HG03558 (cell line): ENCODE measurements at regions not wholly inside any gene's neighbourhood (a gene's known extent, or its start where the extent isn't known, plus 50 kb on each side); places are given as distances from the start of the nearest gene placed in this dataset.

Source experiments
- ATAC-seq: cut with Tn5 transposase; IDR thresholded peaks from one replicate; pipeline ENCODE4 v1.9.1; 2021; ENCODE audit warnings: moderate number of reproducible peaks; ENCODE audit not compliant: unreplicated experiment; ENCODE audit errors: extremely low read depth

DNA sequence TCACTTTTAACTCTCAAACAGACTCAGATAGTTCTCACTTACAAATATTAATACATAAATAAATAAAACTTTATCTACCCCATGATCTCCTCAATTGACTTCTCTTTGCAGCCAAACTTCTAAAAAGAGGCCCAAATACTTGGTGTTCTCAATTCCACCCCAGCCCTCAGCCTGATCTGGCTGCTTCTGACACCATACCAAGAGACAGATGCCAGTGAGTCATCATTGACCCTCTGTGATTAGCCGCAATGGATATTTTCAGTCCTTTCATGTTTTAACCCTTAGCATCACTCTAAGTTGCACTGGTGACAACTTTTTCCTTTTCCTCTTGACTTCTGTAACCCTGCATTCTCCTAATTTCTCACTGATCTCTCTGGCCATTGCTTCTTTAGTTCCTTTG, 184.1 kb upstream of the ARHGAP20 start:
- ATAC-seq: no peak

DNA sequence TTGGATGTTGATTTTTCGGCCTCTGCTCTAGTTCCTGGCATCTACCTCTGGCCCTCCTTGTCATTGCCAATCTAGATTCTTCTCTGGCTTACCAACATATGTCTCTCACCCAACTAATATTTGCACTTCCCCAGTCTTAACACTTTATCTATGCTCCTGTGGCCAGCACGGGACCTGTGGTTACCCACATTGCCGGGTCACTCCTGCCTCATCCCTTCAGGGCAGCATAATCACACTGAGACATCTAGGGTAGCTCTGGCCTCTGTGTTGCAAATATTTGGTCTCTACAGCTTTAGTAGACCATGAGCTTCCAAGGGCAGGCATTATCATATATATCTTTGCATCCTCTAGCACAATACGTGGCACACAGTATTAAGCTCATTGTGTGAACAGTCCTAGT, 182.0 kb upstream of the ARHGAP20 start:
- no peak for ATAC-seq

DNA sequence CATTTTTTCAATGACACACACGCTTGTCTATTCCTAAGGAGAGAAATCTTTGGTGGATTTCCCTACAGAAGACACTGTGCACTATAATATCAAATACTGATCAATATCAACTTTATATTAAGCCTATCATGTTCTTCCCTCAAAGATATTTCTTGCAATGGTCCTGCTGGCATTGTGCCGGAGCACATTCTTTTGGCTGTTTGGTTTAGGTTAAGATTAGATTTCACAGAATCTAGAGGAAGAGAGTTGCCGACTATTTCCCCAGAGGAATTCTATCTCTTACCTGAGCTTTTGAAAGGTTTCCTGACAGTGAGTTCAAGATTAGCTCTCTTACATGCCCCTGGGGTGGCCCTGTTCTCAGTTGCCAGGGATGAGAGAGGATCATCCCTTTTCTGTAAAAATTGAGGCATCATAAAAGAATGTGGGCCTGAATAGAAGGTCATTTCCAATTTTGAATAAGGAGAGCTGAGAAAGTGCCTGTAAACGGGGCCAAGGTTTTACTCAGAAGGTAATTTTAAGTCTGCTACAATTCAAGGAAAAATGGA, 180.6 kb upstream of the ARHGAP20 start:
- ATAC-seq: no peak

DNA sequence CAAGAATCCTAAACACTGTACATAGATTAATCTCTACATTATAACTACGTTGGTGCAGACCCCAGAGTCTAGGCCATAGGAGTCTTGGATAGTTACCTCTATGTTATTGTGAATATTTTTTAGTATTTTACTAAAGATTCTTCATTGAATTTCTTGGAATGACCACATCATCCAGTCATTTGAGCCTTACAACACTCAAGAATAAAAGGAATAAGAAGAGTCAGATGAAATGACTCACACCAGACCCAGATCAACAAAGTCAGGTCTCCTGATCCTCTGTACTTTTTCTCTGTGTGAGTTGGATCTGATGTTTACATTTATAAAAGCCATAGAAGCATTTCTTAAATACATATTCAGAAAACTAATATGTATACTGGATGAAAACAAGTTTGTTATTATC, 179.2 kb upstream of the ARHGAP20 start:
- ATAC-seq: no peak

DNA sequence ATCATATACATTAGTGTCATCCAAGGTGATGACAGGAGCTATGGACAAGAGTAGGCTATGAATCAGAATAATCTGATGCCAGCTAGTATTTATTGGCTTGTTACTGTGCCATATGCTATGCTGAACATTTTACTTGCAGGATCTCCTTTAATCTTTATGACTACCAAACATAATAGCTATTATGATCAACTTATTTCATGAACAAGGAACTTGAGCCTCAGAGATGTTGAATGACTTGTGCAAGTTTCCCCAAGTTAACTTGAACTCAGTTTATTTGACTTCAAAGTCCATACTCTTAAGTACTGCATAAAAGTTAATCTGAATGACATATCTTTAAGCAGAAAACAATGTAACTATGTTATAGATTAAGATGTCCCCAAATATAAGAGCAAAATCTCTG, 178.8 kb upstream of the ARHGAP20 start:
- ATAC-seq: no peak

DNA sequence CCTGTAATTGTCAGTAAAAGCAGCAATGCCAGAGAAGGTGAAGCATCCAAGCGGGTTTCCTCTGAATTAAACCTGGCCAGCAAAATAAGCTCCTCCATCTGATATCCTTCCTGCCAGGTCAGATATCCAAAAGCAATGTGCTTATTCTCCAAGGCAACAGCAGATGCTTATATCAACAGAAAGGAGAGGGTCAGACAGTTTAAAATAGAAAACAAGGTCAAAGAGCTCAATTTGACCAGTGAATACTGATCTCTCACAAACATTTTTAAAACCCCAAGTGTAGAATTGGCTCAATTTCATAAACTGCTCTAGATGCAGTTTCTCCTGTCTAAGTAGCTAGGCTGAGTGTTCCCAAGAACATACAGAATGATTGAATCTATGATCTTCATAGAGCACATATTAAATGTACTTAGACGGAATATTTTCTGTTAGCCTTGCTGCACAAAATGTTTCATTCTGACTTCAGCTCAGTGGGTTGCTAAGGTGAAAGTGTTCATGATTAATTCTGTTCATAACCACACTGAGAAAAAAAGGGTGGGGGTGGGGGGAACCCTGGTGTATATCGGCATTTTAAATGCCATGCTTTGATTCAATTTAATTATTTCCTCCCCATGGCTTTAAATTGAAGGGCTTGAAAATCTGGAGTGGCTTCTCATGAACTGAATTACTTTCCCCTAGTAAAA, 174.2 kb upstream of the ARHGAP20 start:
- ATAC-seq: no peak

DNA sequence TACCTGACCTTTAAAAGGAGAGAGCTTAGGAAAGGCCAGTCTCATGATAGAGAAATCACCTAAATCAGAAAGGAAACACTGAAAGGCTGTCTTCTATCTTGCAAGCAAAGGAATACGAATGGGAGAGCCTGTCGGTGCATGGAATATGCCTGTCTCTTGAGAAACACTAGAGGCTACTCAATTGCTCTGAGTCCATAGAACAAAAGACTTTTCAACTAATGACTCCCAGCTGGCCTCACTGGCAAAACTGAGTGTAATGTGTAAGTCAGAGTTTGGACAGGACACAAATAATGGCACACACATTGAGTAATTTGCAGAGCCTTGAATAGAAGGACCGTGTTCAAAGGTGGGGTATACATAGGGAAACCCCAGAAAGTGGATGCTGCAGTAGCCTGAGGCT, 171.0 kb upstream of the ARHGAP20 start:
- ATAC-seq: no peak

DNA sequence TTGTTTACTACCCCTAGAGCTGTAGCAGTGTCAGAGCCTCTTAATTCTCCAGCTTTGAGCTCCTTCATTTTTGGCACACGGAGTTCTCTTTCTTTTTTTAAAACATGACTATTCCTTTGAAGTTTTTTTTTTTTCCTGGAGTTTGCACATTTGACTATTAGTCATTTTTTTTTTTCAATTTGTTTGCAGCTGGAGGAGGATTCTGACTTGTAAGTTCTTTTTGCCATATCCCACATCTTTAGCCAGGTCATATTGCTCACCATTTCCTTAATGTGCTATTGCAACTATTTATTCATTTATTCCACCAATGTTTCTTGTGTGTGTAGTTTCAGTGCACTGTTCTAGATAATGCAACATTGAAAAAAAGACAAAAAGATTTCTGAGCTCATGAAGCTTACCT, 166.3 kb upstream of the ARHGAP20 start:
- no peak for ATAC-seq

DNA sequence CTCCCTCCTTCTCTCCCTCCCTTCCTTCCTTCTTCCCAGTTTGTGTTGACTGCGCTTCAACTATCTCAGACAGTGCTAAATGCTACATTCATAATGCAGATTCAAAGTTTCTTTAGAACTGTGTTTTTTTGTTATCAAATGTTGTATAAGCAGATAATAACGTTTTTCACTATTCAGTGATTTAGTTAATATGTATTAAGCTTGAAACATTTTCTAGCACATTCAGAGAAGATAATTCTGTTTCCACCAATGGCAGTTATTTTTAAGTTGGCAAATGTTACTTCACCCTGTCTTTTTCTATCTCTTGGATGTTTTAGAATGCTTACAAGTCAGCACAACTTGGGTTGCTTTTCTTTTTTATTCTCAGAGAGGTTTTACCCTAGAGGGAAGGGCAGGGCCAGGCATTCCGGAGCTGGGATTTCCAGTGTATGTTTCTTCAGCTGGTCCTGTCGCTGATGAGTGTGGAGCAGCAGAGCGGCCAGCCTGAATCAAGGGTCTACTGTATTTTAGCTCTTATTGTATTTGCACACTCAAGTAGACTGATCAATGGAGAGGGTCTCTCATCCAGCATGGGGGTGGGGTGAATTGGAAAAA, 162.3 kb upstream of the ARHGAP20 start:
- ATAC-seq: no peak

DNA sequence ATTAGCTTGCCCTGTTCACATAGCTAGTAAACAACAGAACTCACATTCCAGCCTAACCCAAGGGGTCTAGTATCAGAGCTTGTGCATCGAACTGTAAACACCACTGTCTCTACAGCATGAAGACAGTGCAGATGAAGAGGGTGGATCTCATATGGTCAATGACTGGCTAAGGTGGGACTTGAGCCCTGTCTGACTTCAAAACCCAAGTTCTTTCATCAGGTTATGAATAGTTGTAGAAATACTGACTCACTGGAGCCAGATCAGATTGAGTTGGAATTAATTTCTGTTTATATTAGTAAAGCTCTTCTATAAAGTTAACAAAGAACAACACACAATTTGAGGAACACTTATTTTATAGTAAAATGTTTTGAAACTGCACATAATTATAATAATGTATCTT, 161.7 kb upstream of the ARHGAP20 start:
- no peak for ATAC-seq

DNA sequence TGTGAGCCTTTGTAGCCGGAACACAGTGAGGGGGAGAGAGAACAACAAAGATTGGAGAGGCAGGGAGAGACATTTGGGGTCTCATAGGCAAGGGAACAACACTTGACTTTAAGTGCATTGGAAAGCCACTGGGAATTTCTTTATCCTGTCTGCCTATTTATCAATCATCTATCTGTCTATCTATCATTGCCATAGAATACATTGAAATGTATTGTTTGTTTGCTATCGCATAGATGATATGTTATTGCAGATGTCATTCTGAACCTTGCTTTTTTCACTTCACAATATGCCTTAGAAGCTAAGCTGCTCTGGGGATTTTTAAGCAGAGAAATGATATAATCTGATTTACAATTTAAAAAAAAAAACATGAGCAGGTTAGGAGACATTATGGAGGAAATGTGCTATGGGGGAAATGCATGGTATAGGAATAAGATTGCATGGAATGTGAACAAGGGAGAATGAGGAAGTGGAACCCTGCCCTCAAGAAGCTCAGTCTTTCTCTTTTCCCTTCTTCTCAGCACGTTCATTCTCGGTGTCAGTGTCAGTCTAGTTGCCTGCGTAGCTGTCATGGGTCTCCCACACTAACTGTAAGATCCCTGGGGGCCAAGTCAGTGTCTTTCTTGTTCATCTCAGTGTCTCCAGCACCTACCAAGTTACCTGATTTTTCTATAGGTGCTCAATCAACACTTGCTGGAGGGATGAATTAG, 158.7 kb upstream of the ARHGAP20 start:
- no peak for ATAC-seq

DNA sequence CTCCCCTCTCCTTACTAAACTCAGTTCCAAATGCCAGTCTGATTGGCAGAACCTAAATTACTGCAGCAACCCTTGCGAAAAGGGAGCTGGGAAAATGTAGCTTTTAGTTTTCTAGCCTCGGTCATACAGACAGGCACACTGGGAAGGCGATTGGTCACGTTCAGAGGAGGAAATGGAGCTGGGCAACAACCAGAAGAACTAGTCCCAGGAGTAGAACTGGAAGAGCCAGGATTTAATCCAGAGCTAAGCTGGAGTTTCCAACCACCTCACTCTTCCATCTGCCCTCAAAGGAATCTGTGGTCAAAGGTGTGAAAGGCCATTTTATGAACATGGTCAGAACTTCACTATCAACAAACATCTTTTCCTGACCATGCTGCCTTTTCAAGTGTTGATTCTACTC, 155.7 kb upstream of the ARHGAP20 start:
- ATAC-seq: no peak

DNA sequence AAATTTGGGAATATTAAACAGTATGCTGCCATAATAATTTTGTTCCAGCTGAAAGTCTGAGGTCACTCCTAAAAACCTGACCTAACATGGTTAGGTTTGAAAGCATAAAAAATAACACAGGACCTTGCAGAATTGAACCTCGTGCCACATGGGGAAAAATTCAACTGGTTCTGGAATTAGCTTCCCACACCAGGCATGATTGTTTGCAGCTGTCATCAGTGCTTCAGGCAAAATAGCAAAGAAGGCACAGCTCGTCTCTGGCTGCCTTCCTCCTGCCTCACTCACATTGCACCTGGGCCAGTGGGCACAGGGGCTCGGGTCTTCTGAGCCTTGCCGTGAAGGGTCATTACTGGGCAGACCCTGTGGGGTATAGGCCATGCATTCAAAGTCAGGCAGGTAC, 153.8 kb upstream of the ARHGAP20 start:
- no peak for ATAC-seq

DNA sequence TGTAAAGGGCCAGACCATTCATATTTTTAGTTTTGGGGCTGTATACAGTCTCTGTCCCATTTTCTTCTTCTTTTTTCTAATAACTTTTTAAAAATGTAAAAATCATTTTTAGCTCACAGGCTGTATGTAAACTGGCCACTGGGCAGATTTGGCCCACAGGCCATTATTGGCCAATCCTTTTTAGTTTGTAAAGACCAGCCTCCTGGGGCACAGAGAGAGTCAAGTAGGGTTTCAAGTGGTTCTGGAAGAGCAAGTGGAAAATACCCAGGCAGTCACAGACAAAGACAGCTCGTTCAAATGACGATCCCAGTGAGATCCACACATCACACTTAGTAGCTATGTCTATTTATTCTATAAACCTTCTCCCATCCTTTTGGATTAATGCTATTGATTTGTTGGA, 150.2 kb upstream of the ARHGAP20 start:
- ATAC-seq: no peak

DNA sequence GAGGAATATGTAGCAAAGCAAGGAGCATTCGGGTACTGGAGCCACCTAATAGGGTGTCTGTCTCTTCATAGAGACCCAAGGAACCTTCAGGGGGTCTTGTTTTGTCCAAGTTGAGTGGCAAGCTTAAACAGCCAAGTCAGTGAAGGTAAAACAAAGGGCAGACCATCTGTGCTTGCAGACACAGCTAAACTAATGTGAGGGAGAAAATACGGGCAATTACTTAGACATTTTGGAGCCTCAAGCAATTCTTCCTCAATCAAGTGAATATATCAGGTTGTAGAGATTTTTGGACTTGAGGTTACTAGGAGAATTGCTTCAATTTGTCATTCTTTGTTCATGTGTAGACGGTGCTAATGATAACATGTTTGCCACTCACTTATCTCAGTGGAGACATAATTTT, 148.2 kb upstream of the ARHGAP20 start:
- ATAC-seq: no peak

DNA sequence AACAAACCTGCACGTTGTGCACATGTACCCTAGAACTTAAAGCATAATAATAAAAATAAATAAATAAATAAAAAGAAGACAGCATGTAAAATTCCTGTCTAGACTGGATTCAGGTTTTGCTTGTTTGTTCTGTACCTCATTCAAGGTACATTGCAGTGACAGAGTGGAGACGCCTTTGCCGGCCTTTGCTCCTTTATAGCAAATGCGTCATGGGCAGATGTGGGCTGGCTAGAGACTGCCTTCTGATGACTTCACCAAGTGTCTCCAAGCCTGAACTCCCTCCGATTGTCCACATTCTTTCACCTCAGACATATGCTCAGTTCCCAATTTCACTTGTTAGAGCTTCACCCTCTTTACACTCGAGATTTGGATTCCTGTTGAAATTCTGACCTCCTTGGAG, 147.8 kb upstream of the ARHGAP20 start:
- no peak for ATAC-seq

DNA sequence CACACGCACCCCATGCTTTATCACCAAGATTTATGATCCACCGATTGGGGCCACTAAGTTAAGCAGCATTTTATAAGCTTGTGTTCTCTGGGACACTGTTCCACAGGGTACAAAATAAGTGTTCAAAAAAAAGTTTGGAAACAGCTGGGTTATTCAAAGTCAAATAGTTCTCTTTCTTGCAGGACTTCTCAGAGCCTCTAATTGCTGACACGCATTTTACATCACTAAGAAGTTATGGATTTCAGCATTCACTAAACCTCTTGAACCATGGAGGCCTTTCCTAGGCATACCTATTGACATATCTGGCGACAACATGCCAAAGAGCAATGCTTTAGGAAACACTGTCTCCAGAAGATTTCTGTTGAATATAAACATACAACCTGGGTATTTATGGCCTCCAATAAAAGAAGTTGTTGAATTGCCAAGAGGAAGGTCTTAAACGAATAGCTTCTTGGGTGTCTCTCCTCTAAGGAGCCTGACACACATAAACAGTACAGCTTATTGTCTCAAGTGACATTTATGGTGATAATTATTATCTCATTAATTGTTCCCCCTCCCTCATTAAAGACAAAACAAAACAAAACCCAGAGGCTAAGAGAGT, 147.1 kb upstream of the ARHGAP20 start:
- no peak for ATAC-seq

DNA sequence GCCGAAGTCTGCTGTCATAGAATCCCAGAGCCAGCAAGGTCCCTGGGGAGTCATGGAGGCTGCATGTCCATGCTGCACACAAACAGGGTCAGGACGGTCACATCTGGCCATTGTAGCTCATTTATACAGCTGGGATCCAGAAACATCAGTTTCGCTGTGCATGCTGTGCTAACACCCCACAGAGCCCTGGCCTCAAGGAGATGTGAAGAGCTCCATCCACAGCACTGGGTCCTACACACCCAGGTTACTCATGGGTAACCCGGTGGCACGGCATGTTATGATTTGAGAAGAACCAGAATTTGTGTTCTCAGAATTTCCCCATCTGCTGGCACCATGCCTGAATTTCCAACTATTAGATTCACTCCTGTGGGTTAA, 146.3 kb upstream of the ARHGAP20 start:
- ATAC-seq: no peak

DNA sequence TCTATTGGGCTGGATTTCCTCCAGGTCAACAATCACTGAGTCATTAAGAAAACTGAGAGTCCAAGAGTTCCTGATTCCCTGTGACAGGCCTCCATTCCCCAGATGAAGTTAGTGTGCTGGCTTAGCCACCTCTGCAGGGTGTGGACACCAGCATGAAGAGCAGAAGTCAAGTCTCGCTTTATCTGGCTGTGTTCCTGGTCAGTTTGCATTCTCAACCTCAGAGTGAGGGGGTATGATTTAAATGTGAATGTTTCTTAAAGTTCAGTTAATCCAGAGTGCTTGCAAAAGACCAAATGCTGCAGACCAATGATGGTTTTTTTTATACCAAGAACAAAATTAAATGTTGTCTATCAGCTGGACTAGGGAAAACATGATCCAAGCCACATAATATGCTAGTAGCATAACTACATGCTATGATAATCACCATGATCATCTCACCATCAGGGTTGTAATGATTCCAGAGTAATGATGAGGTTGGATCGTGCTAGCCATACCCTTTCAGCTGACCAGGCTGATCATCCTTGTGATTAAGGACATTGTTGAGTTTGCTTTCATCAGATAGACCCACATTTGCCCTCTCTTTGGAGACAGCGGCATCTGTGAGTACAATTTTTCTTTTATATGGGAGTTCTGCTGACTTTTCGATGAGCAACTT, 145.8 kb upstream of the ARHGAP20 start:
- no peak for ATAC-seq

DNA sequence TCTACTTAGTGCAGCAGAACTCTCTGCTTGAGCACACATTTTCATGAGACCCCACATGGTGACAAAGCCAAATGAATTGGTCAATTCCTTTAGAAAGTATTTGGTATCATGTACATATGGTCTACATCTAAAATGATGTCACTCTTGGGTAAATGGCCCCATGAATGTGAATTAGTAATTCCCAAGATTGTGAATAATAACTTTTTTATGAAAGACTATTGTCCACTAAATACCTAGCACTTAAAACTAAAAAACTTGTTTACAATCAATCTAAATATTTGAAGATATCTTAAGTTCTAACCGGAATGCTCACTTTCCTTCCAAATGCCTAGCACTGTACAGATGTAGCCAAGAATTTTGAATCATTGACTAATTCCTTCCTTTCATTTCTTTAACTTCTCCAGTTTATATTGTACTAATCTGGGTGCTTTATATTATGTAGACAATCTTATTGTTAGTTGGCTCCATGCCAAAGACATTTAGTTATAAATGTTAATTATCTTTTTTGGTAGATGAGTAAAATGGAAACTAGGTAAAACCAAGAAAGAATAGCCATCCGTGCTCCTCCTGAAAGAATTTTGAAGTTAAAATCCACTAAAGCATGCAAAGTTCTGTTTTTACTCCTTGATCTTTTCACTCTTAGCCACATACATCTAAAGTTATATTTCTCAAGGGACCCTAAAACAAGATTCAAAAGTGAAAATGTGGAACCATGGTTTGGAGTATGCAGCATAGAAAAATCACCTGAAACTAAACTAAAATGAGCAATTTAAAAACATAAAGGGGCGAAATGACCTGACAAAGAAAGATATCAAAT, 145.0 kb upstream of the ARHGAP20 start:
- no peak for ATAC-seq
